ENCODE measurements at regions not wholly inside any gene's neighbourhood (a gene's known extent, or its start where the extent isn't known, plus 50 kb on each side); places are given as distances from the start of the nearest gene placed in this dataset.

DNA sequence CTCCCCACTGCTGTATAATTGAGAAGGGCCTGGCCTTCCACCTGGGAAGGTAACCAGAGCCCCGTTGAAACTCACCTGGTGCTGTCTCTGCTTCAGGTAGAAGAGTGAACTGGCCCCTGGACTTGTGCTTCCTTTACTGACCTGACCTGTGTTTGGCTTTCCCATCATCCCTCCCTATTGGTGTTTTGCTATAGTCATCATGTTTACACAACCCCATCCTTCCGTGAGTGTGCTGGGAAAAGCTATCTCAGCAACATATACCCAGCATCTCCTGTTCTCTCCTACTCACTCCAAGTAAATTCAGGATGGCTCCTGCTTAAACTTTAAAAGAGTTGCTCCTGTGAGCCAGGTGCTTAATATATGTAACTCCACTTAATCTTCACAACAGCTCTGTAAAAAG is 77.2 kb upstream of the TSC22D2 start:
- 93% methylated on average over 2 of the region's 2 CpGs for WGBS (ENCODE audit: insufficient coverage)
- H3K4me1 Mint-ChIP-seq = no peaks in the 10 kb centered on the region
- Histone ChIP-seq H3K27me3 (ENCODE audit: control insufficient read depth, insufficient read depth, low read length) (no peaks in the 10 kb centered on the region), H3K4me3 (ENCODE audit: low read length) (no peak overlapping the region), H3K9me3 (ENCODE audit: control insufficient read depth, insufficient read depth, low read length) (no peaks in the 10 kb centered on the region), H3K4me1 (ENCODE audit: control insufficient read depth, insufficient read depth, low read length) (no peaks in the 10 kb centered on the region), H3K27ac (ENCODE audit: low read length) (no peak overlapping the region), H3K36me3 (ENCODE audit: control insufficient read depth, insufficient read depth, low read length) (no peaks in the 10 kb centered on the region)
- H3K36me3 Mint-ChIP-seq = no peaks in the 10 kb centered on the region
- intact Hi-C loops (cut with micrococcal nuclease) = no loop called here
- TF ChIP-seq, protein P1, sequence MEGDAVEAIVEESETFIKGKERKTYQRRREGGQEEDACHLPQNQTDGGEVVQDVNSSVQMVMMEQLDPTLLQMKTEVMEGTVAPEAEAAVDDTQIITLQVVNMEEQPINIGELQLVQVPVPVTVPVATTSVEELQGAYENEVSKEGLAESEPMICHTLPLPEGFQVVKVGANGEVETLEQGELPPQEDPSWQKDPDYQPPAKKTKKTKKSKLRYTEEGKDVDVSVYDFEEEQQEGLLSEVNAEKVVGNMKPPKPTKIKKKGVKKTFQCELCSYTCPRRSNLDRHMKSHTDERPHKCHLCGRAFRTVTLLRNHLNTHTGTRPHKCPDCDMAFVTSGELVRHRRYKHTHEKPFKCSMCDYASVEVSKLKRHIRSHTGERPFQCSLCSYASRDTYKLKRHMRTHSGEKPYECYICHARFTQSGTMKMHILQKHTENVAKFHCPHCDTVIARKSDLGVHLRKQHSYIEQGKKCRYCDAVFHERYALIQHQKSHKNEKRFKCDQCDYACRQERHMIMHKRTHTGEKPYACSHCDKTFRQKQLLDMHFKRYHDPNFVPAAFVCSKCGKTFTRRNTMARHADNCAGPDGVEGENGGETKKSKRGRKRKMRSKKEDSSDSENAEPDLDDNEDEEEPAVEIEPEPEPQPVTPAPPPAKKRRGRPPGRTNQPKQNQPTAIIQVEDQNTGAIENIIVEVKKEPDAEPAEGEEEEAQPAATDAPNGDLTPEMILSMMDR (IDR thresholded peaks at IDR 0.05) = no peak
- no peak overlapping the region for H3K27ac Mint-ChIP-seq
- no peaks in the 10 kb centered on the region for H3K9me3 Mint-ChIP-seq
- no peak for DNase-seq
- ATAC-seq = peak in 1 of 3 donors; percentile 3
- no peak overlapping the region for H3K4me3 Mint-ChIP-seq
- H3K27me3 Mint-ChIP-seq (ENCODE audit: low read depth in 2 of 2) = peaks cover 12 to 24% of the 10 kb centered on the region in 2 donors

DNA sequence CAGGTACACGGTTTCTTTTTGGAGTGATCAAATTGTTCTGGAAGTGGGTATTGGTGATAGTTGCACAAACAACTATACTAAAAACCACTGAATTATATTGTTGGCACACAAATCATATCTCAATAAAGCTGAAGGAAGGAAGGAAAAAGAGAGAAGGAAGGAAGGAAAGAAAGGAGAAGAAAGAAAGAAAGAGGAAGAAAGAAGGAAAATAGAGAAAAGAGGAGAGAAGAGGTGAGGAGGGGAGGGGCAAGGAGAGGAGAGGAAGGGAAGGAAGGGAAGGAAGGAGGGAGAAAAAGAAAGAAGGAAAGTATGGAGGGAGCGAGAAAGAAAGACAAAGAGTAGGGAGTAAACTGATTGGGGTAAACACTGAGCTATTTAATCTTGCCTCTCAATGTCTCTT is 77.9 kb upstream of the TSC22D2 start:
- no peak overlapping the region for H3K4me3 ChIP-seq (ENCODE audit: low read length)
- H3K4me1 ChIP-seq (ENCODE audit: control insufficient read depth, insufficient read depth, low read length) = no peaks in the 10 kb centered on the region
- H3K36me3 ChIP-seq (ENCODE audit: control insufficient read depth, insufficient read depth, low read length) = no peaks in the 10 kb centered on the region
- no peak overlapping the region for H3K27ac ChIP-seq (ENCODE audit: low read length)
- Mint-ChIP-seq H3K36me3 (no peaks in the 10 kb centered on the region), H3K4me1 (no peaks in the 10 kb centered on the region), H3K27me3 (ENCODE audit: low read depth in 2 of 2) (peaks cover 16 to 29% of the 10 kb centered on the region in 2 donors), H3K27ac (no peak overlapping the region), H3K4me3 (no peak overlapping the region), H3K9me3 (no peaks in the 10 kb centered on the region)
- no CpG with 5 or more reads among the region's 2 CpGs for WGBS (ENCODE audit: insufficient coverage)
- intact Hi-C loops (cut with micrococcal nuclease) = no loop called here
- no peaks in the 10 kb centered on the region for H3K9me3 ChIP-seq (ENCODE audit: control insufficient read depth, insufficient read depth, low read length)
- DNase-seq (no peak), ATAC-seq (no peak)
- TF ChIP-seq, protein P1 (IDR thresholded peaks at IDR 0.05) = no peak
- no peaks in the 10 kb centered on the region for H3K27me3 ChIP-seq (ENCODE audit: control insufficient read depth, insufficient read depth, low read length)

DNA sequence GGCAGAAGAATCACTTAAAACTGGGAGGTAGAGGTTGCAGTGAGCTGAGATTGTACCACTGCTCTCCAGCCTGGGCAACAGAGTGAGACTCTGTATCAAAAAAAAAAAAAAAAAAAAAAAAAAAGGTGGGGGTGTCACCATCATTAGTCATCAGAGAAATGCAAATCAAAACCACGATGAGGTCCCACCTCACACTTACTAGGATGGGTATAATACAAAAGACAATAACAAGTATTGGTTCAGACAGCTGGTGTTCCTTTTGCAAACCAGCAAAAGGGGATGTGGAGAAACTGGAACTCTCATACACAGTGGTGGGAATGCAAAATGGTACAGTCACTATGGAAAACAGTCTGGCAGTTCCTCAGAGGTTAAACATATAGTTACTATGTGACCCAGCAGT is 78.7 kb upstream of the TSC22D2 start:
- Histone ChIP-seq H3K27ac (ENCODE audit: low read length) (no peak overlapping the region), H3K4me3 (ENCODE audit: low read length) (no peak overlapping the region), H3K9me3 (ENCODE audit: control insufficient read depth, insufficient read depth, low read length) (no peaks in the 10 kb centered on the region), H3K4me1 (ENCODE audit: control insufficient read depth, insufficient read depth, low read length) (no peaks in the 10 kb centered on the region), H3K27me3 (ENCODE audit: control insufficient read depth, insufficient read depth, low read length) (no peaks in the 10 kb centered on the region), H3K36me3 (ENCODE audit: control insufficient read depth, insufficient read depth, low read length) (no peaks in the 10 kb centered on the region)
- H3K4me1 Mint-ChIP-seq = no peaks in the 10 kb centered on the region
- WGBS (ENCODE audit: insufficient coverage) = no CpG with 5 or more reads among the region's 1 CpG
- no peaks in the 10 kb centered on the region for H3K9me3 Mint-ChIP-seq
- H3K4me3 Mint-ChIP-seq = no peak overlapping the region
- peaks cover 19 to 37% of the 10 kb centered on the region in 2 donors for H3K27me3 Mint-ChIP-seq (ENCODE audit: low read depth in 2 of 2)
- TF ChIP-seq, protein P1 (IDR thresholded peaks at IDR 0.05) = no peak
- intact Hi-C loops (cut with micrococcal nuclease) = no loop called here
- ATAC-seq (peak in 1 of 3 donors; percentile 18), DNase-seq (no peak)
- H3K27ac Mint-ChIP-seq = no peak overlapping the region
- no peaks in the 10 kb centered on the region for H3K36me3 Mint-ChIP-seq

- Histone ChIP-seq H3K36me3 (ENCODE audit: control insufficient read depth, insufficient read depth, low read length) (no peaks in the 10 kb centered on the region), H3K4me1 (ENCODE audit: control insufficient read depth, insufficient read depth, low read length) (no peaks in the 10 kb centered on the region), H3K4me3 (ENCODE audit: low read length) (no peak overlapping the region), H3K27me3 (ENCODE audit: control insufficient read depth, insufficient read depth, low read length) (no peaks in the 10 kb centered on the region), H3K27ac (ENCODE audit: low read length) (no peak overlapping the region), H3K9me3 (ENCODE audit: control insufficient read depth, insufficient read depth, low read length) (no peaks in the 10 kb centered on the region)
- TF ChIP-seq, protein P1 (IDR thresholded peaks at IDR 0.05) = no peak
- peaks cover 19 to 44% of the 10 kb centered on the region in 2 donors for H3K27me3 Mint-ChIP-seq (ENCODE audit: low read depth in 2 of 2)
- WGBS (ENCODE audit: insufficient coverage) = 85% methylated on average over 2 of the region's 2 CpGs
- H3K36me3 Mint-ChIP-seq = no peaks in the 10 kb centered on the region
- no peak overlapping the region for H3K4me3 Mint-ChIP-seq
- H3K27ac Mint-ChIP-seq = no peak overlapping the region
- DNase-seq (no peak), ATAC-seq (no peak)
- H3K9me3 Mint-ChIP-seq = no peaks in the 10 kb centered on the region
- H3K4me1 Mint-ChIP-seq = no peaks in the 10 kb centered on the region
- intact Hi-C loops (cut with micrococcal nuclease) = no loop called here
These were observed 79.5 kb upstream of the TSC22D2 start for GRCh38 chr3:150328654-150329040.

Measured in natural killer cell (primary cell).